SKM-1 treated with dmso at 0.1 percent for 144 hours (cell line): ENCODE measurements at regions not wholly inside any gene's neighbourhood (a gene's known extent, or its start where the extent isn't known, plus 50 kb on each side); places are given as distances from the start of the nearest gene placed in this dataset.
"Not testable (repeated sequence)": the region's sequence is repeated elsewhere in the genome, so short reads cannot be mapped to it uniquely, and the experiment has no call there.

Experiments used
- DNase-seq: peaks from one replicate; lab custom pipeline; 2025; ENCODE audit not compliant: unreplicated experiment; lab: John Stamatoyannopoulos, UW

DNA sequence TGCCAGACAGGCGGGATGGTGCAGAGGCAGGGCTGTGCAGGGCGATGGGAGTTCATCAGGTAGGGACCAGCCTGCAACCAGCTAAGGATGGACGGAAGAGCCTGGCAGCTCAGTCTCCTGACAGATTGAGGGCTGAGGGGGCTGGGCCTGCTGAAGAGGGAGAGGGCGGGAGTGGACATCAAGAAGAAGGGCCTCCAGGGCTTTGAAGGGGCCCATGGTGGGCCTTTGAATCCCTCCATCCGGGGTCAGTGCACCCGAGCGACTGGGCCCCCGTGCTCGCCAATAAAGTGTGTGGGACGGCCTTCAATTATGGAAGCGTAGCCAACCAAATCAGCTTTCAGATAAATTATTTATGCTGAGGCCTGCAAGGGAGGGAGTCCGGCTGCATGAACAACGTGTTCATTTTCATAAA, 431.2 kb downstream of the RPS24 start:
- DNase-seq, result no peak

- DNase-seq, result no peak
Measured at GRCh38 chr10:78465431-78465830, 431.8 kb downstream of the RPS24 start.

GRCh38 chr10:78467496-78468106, 433.9 kb downstream of the RPS24 start:
- DNase-seq, result no peak

DNA sequence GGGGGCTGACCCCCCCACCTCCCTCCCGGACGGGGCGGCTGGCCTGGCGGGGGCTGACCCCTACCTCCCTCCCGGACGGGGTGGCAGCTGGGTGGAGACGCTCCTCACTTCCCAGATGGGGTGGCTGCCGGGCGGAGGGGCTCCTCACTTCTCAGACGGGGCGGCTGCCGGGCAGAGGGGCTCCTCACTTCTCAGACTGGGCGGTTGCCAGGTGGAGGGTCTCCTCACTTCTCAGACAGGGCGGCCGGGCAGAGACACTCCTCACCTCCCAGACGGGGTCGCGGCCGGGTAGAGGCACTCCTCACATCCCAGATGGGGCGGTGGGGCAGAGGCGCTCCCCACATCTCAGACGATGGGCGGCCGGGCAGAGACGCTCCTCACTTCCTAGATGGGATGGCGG, 435.1 kb downstream of the RPS24 start:
- DNase-seq, result not testable (repeated sequence)

DNA sequence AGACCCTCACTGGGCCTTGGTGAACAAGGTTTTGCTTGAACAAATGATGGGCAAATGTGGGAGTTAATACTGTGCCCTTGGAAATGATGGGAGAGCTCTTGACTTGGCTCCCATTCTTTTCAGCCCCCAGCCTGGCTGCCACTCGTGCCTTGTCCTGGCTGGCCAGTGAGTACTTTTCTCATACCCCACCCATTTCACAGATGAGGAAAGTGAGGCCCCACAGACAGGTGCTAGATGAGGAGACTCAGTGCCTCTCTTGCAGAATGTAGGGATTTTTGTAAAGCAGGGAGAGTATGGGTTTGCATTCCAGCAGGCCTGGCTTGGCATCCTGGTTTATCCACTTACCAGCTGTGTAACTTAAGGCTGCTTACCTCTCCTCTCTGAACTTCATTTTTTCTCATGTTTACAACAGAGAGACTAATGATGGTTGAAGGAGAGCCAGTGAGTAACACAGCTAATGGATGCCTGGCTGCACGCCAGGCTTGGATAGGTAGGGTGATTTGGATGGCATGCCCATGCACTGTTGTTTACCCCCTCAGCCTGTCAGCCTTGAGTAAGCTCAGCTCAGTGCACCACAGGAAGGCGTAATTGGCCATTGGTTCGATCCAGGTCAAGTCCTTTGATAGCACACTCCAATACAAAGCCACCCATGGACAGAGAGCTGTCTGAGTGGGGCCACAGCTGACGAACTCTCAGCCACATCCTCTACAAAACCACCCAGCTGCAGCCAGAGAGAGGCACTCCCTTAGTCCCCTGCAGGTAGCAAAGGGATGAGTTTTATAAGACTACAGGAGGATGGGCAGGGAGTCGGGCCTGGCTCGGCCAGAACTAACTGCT, 436.8 kb downstream of the RPS24 start:
- no peak for DNase-seq

GRCh38 chr10:78471326-78471722, 437.7 kb downstream of the RPS24 start:
- DNase-seq, result no peak

DNA sequence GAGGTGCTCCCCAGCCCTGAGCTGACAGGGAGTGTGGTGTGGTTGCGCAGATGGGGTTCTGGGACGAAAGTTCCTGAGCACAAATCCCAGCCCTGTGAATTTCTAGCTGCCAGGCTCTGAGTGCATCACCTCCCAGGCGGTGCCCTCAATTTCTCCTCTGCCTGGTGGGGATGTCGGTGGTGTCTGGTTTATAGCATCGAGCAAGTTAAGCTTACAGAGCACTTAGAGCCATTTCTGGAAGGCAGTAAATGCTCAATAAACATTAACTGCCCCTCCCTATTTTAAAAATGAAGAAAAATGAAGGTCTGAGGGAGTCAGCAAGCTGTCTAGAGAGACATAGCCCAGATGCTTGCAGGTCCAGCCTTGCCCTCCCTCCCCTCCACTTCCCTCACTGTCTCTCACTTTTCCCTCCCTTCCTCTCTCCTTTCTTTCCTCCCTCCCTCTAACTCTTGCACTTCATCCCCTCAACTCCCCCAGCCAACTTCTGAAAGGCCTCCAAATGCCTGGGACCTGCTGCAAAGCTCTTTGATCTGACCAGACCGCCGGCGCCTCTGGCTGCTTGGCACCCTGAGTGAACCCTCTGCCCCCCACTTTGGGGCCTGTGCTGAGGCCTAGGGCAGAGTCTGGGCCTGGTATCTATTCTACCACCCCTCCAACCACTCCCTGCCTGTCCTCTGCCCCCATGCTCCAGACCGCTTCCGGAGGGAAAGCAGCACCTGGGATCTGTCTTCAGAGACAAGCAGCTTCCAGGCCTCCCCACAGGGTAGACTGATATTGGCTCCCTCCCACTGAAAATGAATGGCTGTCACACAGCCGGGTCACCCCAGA, 438.3 kb downstream of the RPS24 start:
- DNase-seq, result no peak

GRCh38 chr10:78472551-78472890, 438.9 kb downstream of the RPS24 start:
- DNase-seq, result no peak

GRCh38 chr10:78473006-78473405, 439.3 kb downstream of the RPS24 start:
- DNase-seq, result no peak

DNA sequence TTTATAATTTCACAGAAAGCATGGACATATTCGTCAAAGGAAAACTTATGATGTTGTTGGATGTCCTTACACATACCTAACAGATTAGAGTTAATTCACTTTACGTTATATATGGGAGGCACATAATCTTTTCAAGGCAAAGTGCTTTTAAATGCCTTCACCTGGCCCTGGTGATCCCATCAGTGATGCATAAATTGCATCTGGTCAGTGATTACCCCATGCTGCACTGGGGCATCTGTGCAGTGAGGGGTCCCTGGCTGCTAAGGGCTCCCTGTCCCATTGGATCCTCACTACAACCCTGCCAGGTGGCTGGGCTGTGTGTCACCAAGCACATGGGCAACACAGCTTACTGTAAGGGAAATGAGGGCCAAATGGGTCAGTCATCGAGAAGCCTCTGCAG, 441.1 kb downstream of the RPS24 start:
- DNase-seq, result no peak

DNA sequence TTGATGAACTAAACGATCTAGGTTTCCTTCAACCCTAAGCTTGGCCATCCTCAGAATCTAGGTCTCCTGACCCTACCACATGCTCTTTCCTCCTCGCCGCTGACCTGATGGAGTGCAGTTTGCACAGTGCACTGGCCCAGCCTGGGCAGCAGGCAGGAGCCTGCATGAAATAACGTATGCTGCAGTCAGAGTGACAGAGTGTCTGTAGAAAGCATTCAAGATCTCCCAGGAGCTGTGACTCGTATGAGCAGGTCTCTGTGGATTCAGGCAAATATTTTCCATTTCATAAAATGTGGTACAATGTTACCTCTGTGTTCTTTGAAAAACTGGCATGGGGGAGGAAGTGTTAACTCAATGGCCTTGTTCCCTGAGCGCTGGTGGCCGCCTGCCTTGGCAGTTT, 441.8 kb downstream of the RPS24 start:
- no peak for DNase-seq

DNA sequence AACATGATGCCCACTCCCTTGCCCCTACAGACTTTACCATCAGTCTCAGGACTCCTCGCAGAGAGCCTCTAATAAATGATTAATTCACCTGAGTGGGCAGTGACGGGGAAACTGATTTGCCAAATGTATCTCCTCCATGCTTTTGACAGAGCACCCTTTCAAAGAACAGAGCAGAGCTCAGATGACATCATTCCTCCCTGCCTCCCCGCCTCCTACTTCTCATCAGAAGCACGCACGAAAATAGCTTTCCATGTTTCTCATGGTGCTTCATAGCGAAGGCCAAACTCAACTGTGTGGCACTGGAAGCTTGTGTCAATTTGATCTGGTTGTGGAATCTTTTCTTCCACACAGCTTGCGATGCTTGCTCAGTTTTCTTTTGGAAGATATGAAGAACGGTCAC, 442.5 kb downstream of the RPS24 start:
- no peak for DNase-seq

DNA sequence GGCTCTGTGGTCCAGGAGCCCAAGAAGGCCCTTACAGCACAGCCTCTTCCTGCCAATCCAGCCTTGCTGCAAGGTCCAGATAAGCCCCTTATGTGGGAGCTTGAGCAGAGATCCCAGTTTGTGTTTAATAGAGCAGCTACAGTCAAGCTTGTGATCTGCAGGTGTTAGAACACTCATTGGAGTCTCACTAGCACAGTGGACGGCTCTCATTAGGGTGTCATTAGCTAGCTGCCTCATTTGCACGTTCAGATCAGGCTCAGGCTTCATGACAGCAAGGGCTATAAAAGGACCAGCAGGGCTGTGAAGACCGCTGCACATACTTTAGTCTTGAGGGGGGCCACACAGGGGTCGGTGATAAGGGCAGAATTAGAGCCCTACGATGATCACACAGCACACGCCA, 443.2 kb downstream of the RPS24 start:
- DNase-seq, result no peak

DNA sequence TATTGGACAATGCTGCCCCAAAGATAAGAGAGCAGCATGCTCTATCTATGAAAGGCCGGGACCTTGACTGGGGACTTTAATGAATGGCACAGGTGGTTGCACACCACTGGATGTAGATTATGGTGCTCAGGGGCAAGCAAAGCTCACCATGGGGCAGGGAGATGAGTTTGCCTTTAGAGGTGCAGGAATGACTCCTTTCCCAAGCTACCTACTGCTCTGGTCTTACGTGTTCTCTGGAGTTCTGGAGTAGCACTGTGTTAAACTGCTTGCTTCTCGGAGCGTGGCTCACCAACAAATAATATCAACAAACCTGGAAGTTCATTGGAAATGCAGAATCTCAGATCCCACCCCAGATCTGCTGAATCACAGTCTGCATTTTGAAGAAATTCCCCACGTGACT, 445.3 kb downstream of the RPS24 start:
- DNase-seq, result no peak

DNA sequence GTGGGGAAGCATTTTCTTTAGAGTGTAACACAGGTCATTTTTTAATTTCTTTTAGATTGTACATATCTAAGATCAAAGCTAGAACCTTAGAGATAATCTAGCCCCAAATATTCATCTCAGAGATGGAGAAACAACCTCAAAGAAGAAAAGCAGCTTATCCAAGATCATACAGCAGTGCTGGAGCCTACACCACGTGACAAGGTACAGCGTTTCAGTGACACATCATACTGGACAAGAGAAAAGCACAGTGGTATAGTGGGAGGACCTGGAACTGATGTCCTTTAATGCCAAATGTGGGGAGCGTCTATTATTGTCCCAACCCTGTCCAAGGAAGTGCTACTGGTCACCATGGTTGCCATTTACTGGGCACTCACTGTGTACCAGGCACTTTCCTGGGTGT, 445.8 kb downstream of the RPS24 start:
- no peak for DNase-seq

GRCh38 chr10:78481842-78482241, 448.2 kb downstream of the RPS24 start:
- DNase-seq, result no peak

- no peak for DNase-seq
Measured at GRCh38 chr10:78483641-78484040, 450.0 kb downstream of the RPS24 start.

DNA sequence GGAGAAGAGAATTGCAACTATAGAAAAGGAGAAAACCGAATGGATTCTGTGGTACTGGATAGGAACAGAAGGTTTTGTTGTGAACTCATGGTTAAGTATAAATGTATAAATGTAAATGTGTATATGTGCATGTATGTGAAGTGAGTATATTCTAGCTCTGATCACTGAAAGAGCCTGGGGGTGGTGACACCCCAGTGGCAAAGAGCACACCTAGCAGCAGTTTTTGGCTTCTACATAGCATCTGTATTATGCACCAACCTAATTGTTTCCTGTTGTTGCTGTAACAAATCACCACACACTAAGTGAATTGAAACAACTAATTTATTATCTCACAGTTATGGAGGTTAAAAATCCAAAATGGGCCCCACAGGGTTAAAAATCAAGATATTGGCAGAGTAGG, 455.4 kb downstream of the RPS24 start:
- no peak for DNase-seq

DNA sequence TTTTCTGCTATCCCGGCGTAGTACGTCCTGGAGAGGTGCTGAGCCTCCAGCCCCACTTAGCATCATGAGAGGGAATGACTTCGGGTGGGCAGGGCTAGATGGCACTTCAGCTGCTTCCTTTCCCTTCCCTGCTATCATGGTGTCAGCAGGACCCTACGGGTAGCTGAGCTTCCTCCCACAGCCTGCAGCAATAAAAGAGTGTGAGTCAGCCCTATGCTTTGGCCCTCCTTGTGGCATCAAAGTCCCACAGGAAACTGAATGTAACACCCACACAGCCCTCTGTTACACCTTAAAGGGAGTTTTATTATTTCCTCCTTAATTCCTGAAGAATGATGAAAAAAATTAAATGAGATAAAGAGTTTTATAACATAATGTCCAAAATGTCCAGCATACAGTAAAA, 458.1 kb downstream of the RPS24 start:
- DNase-seq, result no peak

DNA sequence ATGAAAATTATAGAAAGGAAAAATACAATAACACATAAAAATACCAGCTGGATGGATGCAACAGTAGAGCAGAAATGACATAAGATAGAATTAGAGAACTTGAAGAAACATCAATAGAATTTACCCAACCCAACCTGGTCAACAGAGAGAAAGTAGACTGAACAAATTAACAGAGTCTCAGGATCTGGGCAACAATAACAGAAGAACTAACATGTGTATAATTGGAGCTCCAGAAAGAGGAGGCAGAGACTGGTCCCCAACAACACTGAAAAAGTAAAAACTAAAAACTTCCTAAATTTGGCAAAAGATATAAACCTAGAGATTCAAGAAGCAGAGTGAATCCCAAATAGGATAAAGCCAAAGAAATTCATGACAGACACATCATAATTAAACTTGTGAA, 458.8 kb downstream of the RPS24 start:
- no peak for DNase-seq

GRCh38 chr10:78494179-78494578, 460.5 kb downstream of the RPS24 start:
- no peak for DNase-seq
